ENCODE measurements at regions not wholly inside any gene's neighbourhood (a gene's known extent, or its start where the extent isn't known, plus 50 kb on each side); places are given as distances from the start of the nearest gene placed in this dataset.

DNA sequence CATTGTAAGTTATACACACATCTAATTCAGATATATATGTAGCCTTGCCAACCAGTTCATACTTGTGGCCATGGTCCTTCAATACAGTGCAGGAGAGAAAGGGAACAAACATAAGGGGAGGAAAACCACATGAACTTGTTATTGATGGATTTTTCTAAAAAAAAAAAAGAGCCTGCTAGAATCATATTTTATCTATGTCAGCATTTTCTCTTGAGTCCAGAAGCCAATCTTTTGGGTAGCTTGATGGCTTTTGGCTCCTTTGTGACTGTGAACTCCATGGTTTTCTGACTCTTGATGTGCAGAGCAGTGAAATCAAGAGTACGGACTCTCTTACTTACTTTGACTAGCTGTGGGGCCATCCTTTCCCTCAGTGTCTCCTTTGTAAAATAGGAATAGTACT is 197.4 kb upstream of the DPH6 start:
- TF ChIP-seq, protein P1, sequence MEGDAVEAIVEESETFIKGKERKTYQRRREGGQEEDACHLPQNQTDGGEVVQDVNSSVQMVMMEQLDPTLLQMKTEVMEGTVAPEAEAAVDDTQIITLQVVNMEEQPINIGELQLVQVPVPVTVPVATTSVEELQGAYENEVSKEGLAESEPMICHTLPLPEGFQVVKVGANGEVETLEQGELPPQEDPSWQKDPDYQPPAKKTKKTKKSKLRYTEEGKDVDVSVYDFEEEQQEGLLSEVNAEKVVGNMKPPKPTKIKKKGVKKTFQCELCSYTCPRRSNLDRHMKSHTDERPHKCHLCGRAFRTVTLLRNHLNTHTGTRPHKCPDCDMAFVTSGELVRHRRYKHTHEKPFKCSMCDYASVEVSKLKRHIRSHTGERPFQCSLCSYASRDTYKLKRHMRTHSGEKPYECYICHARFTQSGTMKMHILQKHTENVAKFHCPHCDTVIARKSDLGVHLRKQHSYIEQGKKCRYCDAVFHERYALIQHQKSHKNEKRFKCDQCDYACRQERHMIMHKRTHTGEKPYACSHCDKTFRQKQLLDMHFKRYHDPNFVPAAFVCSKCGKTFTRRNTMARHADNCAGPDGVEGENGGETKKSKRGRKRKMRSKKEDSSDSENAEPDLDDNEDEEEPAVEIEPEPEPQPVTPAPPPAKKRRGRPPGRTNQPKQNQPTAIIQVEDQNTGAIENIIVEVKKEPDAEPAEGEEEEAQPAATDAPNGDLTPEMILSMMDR (IDR thresholded peaks at IDR 0.05): no peak
- TF ChIP-seq POLR2A (IDR thresholded peaks at IDR 0.05) (no peak), EP300 (IDR thresholded peaks at IDR 0.05) (no peak)

All from tibial nerve (tissue), 4 donors.